Adrenal gland (tissue), 9 donors: ENCODE measurements at regions not wholly inside any gene's neighbourhood (a gene's known extent, or its start where the extent isn't known, plus 50 kb on each side); places are given as distances from the start of the nearest gene placed in this dataset.

ENCODE experiments used
- DNase-seq, 7 donors: peaks; one replicate each; pipeline ENCODE4 v3.0.0-alpha.2; 2019 to 2020
- H3K27ac ChIP-seq, 5 donors: fragments of 200-600 bp; sonication (generic) in 4 of 5; 1 replicate in 3 of 5; 2 replicates in 2 of 5; pipeline versions ENCODE4 v1.5.1 to v1.8.0; 2016 to 2020; ENCODE audit warnings: mild to moderate bottlenecking in 1 of 5
- H3K27me3 ChIP-seq: fragments of 200-600 bp; 2 replicates; pipeline ENCODE4 v1.8.0; 2021
- H3K36me3 ChIP-seq, 2 donors: fragments of 200-600 bp; replicated peaks in 1 of 2; 1 replicate in 1 of 2; 2 replicates in 1 of 2; pipeline versions ENCODE4 v1.5.1 to v1.8.0; 2018 to 2022
- H3K4me1 ChIP-seq, 2 donors: fragments of 200-600 bp; replicated peaks in 1 of 2; 1 replicate in 1 of 2; 2 replicates in 1 of 2; pipeline versions ENCODE4 v1.5.1 to v1.8.0; 2018 to 2021
- H3K4me3 ChIP-seq, 4 donors: fragments of 200-600 bp; sonication (generic) in 3 of 4; one replicate each; pipeline ENCODE4 v1.5.1; 2016 to 2018
- H3K9me3 ChIP-seq, 3 donors: fragments of 200-600 bp; sonication (generic) in 1 of 3; replicated peaks in 1 of 3; 1 replicate in 2 of 3; 2 replicates in 1 of 3; pipeline versions ENCODE4 v1.5.1 to v1.8.0; 2016 to 2021
- CTCF ChIP-seq, 6 experiments: fragments of 450-650 bp in 4 of 6; fragments of 200-600 bp in 2 of 6; sonication (generic) in 1 of 6; IDR thresholded peaks; 1 replicate in 5 of 6; 2 replicates in 1 of 6; pipeline versions ENCODE4 v1.5.1 to v1.8.0; 2016 to 2021; ENCODE audit warnings: antibody characterized with exemption in 6 of 6, mild to moderate bottlenecking in 2 of 6, moderate library complexity in 1 of 6
- POLR2A ChIP-seq, 2 donors: fragments of 450-650 bp; IDR thresholded peaks; one replicate each; pipeline ENCODE4 v1.6.1; 2017; ENCODE audit warnings: antibody characterized with exemption in 2 of 2, mild to moderate bottlenecking in 2 of 2, moderate library complexity in 1 of 2
- WGBS, 4 donors: extraction: QIAGEN DNeasy Blood & Tissue Kit in 2 of 4; methylation state at CpG; one replicate each; pipeline versions ENCODE4 v1.1.5 to v1.1.7; 2013 to 2017; 5-methylcytosine and 5-hydroxymethylcytosine counted together
- intact Hi-C, 2 donors: fragments of 100-400 bp; cut with DNase I; formaldehyde crosslinking; loops; one replicate each; pipeline versions ENCODE4 v1.14.1 to v1.15.0; 2022 to 2023
- donor health status: healthy with polysubstance abuse.
- donor health status: Bipolar disorder and iron deficiency.
- donor health status: DM: yes; HTN: yes; CAD: no.
- donor health status: DM: no; HTN: no; CAD: no.
- donor health status: DM: no; HTN: no; CAD: no.

- intact Hi-C loops: no loop called here
- Histone ChIP-seq H3K36me3 (no peaks in the 10 kb centered on the region), H3K27me3 (no peaks in the 10 kb centered on the region), H3K27ac (no peak overlapping the region), H3K4me3 (no peak overlapping the region), H3K4me1 (no peaks in the 10 kb centered on the region), H3K9me3 (no peaks in the 10 kb centered on the region)
- DNase-seq: no peak
- 50 to 66% (median 61%) methylated on average over 2 of the region's 2 CpGs for WGBS, 4 donors
- TF ChIP-seq CTCF (IDR thresholded peaks at IDR 0.05): no peak
- no peak for TF ChIP-seq POLR2A (IDR thresholded peaks at IDR 0.05)
These were observed 238.7 kb upstream of the RORA start for GRCh38 chr15:61467823-61468222.

GRCh38 chr15:61459785-61460707 is 230.9 kb upstream of the RORA start:
- H3K36me3 ChIP-seq: no peaks in the 10 kb centered on the region
- H3K4me1 ChIP-seq: no peaks in the 10 kb centered on the region
- H3K4me3 ChIP-seq: no peak overlapping the region
- peak overlapping the region in 1 of 5 donors; percentile 15 for H3K27ac ChIP-seq
- WGBS, 4 donors: 45 to 47% (median 46%) methylated on average over 8 to 9 of the region's 9 CpGs
- peak in 4 of 7 donors; percentile 12 to 30 (median 24) for DNase-seq
- intact Hi-C loops: no loop called here
- H3K9me3 ChIP-seq: no peaks in the 10 kb centered on the region
- H3K27me3 ChIP-seq: no peaks in the 10 kb centered on the region
- TF ChIP-seq POLR2A (IDR thresholded peaks at IDR 0.05) (no peak), CTCF (IDR thresholded peaks at IDR 0.05) (no peak)

GRCh38 chr15:61457050-61457733 is 228.1 kb upstream of the RORA start:
- TF ChIP-seq CTCF (IDR thresholded peaks at IDR 0.05) (no peak), POLR2A (IDR thresholded peaks at IDR 0.05) (no peak)
- Histone ChIP-seq H3K27me3 (no peaks in the 10 kb centered on the region), H3K4me1 (no peaks in the 10 kb centered on the region), H3K36me3 (no peaks in the 10 kb centered on the region), H3K9me3 (no peaks in the 10 kb centered on the region), H3K27ac (no peak overlapping the region), H3K4me3 (no peak overlapping the region)
- DNase-seq: no peak
- intact Hi-C loops: no loop called here
- 90 to 98% (median 96%) methylated on average over 4 of the region's 4 CpGs for WGBS, 4 donors

- peaks cover 0 to 4% (median 0%) of the 10 kb centered on the region in 3 donors for H3K9me3 ChIP-seq
- no peaks in the 10 kb centered on the region for H3K27me3 ChIP-seq
- intact Hi-C loops: no loop called here
- TF ChIP-seq POLR2A (IDR thresholded peaks at IDR 0.05) (no peak), CTCF (IDR thresholded peaks at IDR 0.05) (no peak)
- no peak overlapping the region for H3K4me3 ChIP-seq
- H3K27ac ChIP-seq: no peak overlapping the region
- no peak for DNase-seq
- H3K4me1 ChIP-seq: no peaks in the 10 kb centered on the region
- no peaks in the 10 kb centered on the region for H3K36me3 ChIP-seq
These were observed 220.1 kb upstream of the RORA start for GRCh38 chr15:61449186-61449702.
